Lung (tissue), 11 donors: ENCODE measurements at regions not wholly inside any gene's neighbourhood (a gene's known extent, or its start where the extent isn't known, plus 50 kb on each side); places are given as distances from the start of the nearest gene placed in this dataset.

ENCODE experiments used
- ATAC-seq: fragments of 200-7000 bp; cut with Tn5 transposase; one replicate; pipeline ENCODE4 v1.9.1; 2020; ENCODE audit warnings: moderate number of reproducible peaks; ENCODE audit not compliant: insufficient read depth, low FRiP score
- DNase-seq, 3 donors: peaks; one replicate each; pipeline ENCODE4 v3.0.0-alpha.2; 2013 to 2017
- H3K27ac ChIP-seq, 2 donors: one replicate each; pipeline ENCODE4 v1.5.1; 2013; ENCODE audit warnings: mild to moderate bottlenecking in 2 of 2, moderate library complexity in 2 of 2, control low read depth in 1 of 2, inconsistent platforms in 1 of 2, low read depth in 1 of 2, low read length in 1 of 2
- H3K27me3 ChIP-seq, 3 donors: one replicate each; pipeline ENCODE4 v1.5.1; 2013; ENCODE audit warnings: low read length in 2 of 3; ENCODE audit not compliant: control insufficient read depth in 3 of 3, insufficient read depth in 3 of 3
- H3K36me3 ChIP-seq, 4 donors: one replicate each; pipeline ENCODE4 v1.5.1; 2013; ENCODE audit warnings: low read length in 4 of 4, mild to moderate bottlenecking in 1 of 4, moderate library complexity in 1 of 4; ENCODE audit not compliant: control insufficient read depth in 4 of 4, insufficient read depth in 4 of 4
- H3K4me1 ChIP-seq, 5 donors: one replicate each; pipeline ENCODE4 v1.5.1; 2013; ENCODE audit warnings: low read length in 5 of 5, mild to moderate bottlenecking in 2 of 5, moderate library complexity in 1 of 5; ENCODE audit not compliant: control insufficient read depth in 5 of 5, insufficient read depth in 5 of 5
- H3K4me3 ChIP-seq: one replicate; pipeline ENCODE4 v1.5.1; 2013; ENCODE audit warnings: mild to moderate bottlenecking, control low read depth, moderate library complexity
- H3K9ac ChIP-seq, 2 donors: one replicate each; pipeline ENCODE4 v1.5.1; 2013; ENCODE audit warnings: low read length in 2 of 2, control low read depth in 1 of 2; ENCODE audit not compliant: insufficient read depth in 1 of 2
- H3K9me3 ChIP-seq, 4 donors: one replicate each; pipeline ENCODE4 v1.5.1; 2013; ENCODE audit warnings: low read length in 3 of 4, mild to moderate bottlenecking in 1 of 4, moderate library complexity in 1 of 4; ENCODE audit not compliant: control insufficient read depth in 4 of 4, insufficient read depth in 3 of 4
- CTCF ChIP-seq: IDR thresholded peaks from 2 replicates; pipeline ENCODE4 v1.5.1; 2012; ENCODE audit warnings: mild to moderate bottlenecking; ENCODE audit errors: control extremely low read depth, extremely low read depth
- WGBS, 2 donors: extraction: QIAGEN DNeasy Blood & Tissue Kit; methylation state at CpG; one replicate each; pipeline ENCODE4 v1.1.7; 2013; 5-methylcytosine and 5-hydroxymethylcytosine counted together
- donor health status: control.
- donor health status: control.
- donor health status: Bipolar disorder and iron deficiency.
- donor health status: healthy.
- donor health status: DM: yes; HTN: yes; CAD: no.

- H3K27ac ChIP-seq, result no peak overlapping the region
- no peaks in the 10 kb centered on the region for H3K4me1 ChIP-seq
- H3K27me3 ChIP-seq, result no peaks in the 10 kb centered on the region
- H3K9ac ChIP-seq, result no peak overlapping the region
- WGBS, 2 donors, result 91% methylated on average over 1 of the region's 1 CpG
- peaks cover 0 to 7% (median 1%) of the 10 kb centered on the region in 4 donors for H3K9me3 ChIP-seq
- no peak for TF ChIP-seq CTCF
- no peak overlapping the region for H3K4me3 ChIP-seq
- no peaks in the 10 kb centered on the region for H3K36me3 ChIP-seq
- DNase-seq, result no peak
- no peak for ATAC-seq
These were observed 1049.1 kb upstream of the GOT2 start for GRCh38 chr16:59783191-59783590.

GRCh38 chr16:59773330-59773729 is 1039.2 kb upstream of the GOT2 start:
- no peak for TF ChIP-seq CTCF
- DNase-seq (no peak), ATAC-seq (no peak)
- Histone ChIP-seq H3K27me3 (no peaks in the 10 kb centered on the region), H3K9me3 (peaks cover 0 to 8% (median 0%) of the 10 kb centered on the region in 4 donors), H3K36me3 (no peaks in the 10 kb centered on the region), H3K9ac (no peak overlapping the region), H3K4me3 (no peak overlapping the region), H3K27ac (no peak overlapping the region), H3K4me1 (no peaks in the 10 kb centered on the region)

- 83 to 88% methylated on average over 3 of the region's 3 CpGs for WGBS, 2 donors
These were observed 1025.2 kb upstream of the GOT2 start for GRCh38 chr16:59759296-59759695.

More at GRCh38 chr16:59759296-59759695, 1025.2 kb upstream of the GOT2 start:
- ATAC-seq (no peak), DNase-seq (no peak)
- no peaks in the 10 kb centered on the region for H3K4me1 ChIP-seq
- H3K9ac ChIP-seq, result no peak overlapping the region
- H3K9me3 ChIP-seq, result no peaks in the 10 kb centered on the region
- H3K36me3 ChIP-seq, result no peaks in the 10 kb centered on the region
- H3K27me3 ChIP-seq, result no peaks in the 10 kb centered on the region
- no peak overlapping the region for H3K27ac ChIP-seq
- no peak for TF ChIP-seq CTCF
- H3K4me3 ChIP-seq, result no peak overlapping the region
